HG03575 (cell line): ENCODE measurements at regions not wholly inside any gene's neighbourhood (a gene's known extent, or its start where the extent isn't known, plus 50 kb on each side); places are given as distances from the start of the nearest gene placed in this dataset.

ENCODE experiments used
- ATAC-seq: cut with Tn5 transposase; IDR thresholded peaks from one replicate; pipeline ENCODE4 v1.9.1; 2021; ENCODE audit not compliant: unreplicated experiment, insufficient number of reproducible peaks, low FRiP score; ENCODE audit errors: extremely low read depth

GRCh38 chrX:134171661-134172587 lies 65.1 kb upstream of the CCDC160 start:
- no peak for ATAC-seq

GRCh38 chrX:134172588-134173259 lies 64.3 kb upstream of the CCDC160 start:
- ATAC-seq, result no peak

- no peak for ATAC-seq
These were observed 63.3 kb upstream of the CCDC160 start for GRCh38 chrX:134173541-134174272.

- ATAC-seq, result no peak
These were observed 62.7 kb upstream of the CCDC160 start for GRCh38 chrX:134174273-134174660.

- ATAC-seq, result no peak
These were observed 62.1 kb upstream of the CCDC160 start for GRCh38 chrX:134174859-134175258.

- no peak for ATAC-seq
These were observed 59.5 kb upstream of the CCDC160 start for GRCh38 chrX:134177527-134177926.

- no peak for ATAC-seq
These were observed 56.2 kb upstream of the CCDC160 start for GRCh38 chrX:134180601-134181274.

- no peak for ATAC-seq
These were observed 55.7 kb upstream of the CCDC160 start for GRCh38 chrX:134181275-134181660.

- no peak for ATAC-seq
These were observed 53.3 kb upstream of the CCDC160 start for GRCh38 chrX:134183665-134184064.

GRCh38 chrX:134184936-134185335 lies 52.0 kb upstream of the CCDC160 start:
- ATAC-seq, result no peak

GRCh38 chrX:134186362-134187121 lies 50.4 kb upstream of the CCDC160 start:
- peak; percentile 63 for ATAC-seq
